ENCODE measurements at regions not wholly inside any gene's neighbourhood (a gene's known extent, or its start where the extent isn't known, plus 50 kb on each side); places are given as distances from the start of the nearest gene placed in this dataset.
"Not testable (repeated sequence)": the region's sequence is repeated elsewhere in the genome, so short reads cannot be mapped to it uniquely, and the experiment has no call there.

DNA sequence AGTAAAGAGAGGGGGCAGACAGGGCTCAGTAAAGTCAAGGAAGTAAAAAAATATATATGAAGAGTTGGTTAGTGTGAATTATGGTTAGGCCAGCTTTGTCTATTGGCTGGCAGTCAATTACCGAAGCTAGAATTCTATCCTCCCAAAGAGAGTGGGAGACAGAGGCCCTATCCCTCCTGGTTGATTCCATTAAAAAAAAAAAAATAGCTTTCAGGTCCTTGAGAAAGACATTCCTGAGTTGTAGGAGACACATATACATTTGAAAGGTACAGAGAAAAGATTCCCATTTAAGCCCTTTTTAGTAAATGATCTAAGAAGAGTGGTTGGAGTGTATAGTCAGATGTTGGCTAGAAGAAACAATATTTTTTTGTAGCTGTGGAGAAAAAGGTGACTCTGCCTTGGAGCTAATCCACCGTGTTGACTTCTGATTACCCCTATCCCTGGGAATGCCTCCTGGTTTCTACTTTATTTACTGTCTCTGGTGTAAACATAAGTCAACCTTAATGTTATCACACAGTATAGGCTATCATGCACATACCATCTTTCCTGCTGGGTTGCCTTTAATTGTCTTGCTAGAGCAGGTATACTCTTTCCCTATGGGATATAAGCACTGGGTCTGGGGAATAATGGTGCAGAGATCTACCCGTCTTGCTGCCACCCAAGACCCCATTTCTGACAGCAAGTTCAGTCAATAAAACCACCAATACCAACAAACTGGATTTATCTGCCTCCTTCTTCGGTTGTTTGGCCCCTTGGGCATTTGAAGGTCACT lies 859.9 kb upstream of the ATXN7L3B start:
- DNase-seq (ENCODE audit: low read depth in 2 of 2) = no peak

DNA sequence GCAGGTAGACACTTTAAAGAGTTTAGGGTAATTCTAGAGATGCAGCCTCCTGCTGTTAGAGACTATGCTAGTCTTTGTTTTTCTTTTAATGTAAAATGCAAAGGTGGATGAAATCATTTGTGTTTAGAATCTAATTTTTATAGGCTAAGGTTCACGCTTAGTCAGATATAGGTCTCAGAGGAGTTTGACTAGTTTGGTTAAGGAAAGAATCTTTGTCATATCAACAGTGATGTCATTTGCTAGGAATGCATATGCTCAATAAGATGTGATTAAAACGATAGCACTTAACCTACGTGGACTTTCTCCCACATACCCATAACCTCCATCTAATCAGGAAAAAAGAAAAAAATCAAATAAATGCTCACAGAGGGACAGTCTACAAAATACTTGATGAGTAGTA lies 859.3 kb upstream of the ATXN7L3B start:
- no peak for DNase-seq (ENCODE audit: low read depth in 2 of 2)

DNA sequence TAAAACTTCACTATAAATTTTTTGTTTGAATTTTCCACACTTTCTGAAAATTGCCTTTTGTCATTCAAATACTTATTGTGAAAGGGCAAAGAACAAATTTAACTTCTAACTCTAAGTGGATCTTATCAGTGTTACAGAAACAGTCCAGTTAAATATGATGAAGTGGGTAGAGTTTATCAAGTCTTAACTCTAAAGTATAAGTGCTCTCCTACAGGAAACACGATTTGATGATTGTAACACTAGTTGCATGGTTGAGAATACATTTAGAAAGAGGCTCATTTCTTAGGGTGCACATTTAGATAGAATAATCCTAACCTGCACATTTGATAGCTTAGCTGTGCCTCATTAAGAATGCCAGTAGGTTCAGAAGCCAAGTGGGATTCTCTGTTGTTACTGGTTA lies 838.3 kb upstream of the ATXN7L3B start:
- no peak for DNase-seq (ENCODE audit: low read depth in 2 of 2)

DNA sequence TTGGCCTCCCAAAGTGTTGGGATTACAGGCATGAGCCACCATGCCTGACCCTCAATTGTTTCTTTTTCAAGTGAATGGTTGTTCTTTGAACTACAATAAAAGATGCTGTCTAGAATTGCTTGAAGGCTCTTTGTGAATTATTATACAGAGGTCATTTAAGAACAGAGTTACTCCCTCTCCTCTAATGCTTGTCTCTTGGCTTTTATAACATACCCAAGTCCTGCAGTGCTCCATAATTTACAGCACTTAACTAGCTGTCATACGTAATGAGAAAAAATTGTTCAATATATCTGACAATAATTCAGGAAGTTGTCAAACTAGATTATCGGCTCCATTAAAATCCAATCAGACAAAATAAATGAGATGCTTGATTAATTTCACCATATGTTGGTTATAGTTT lies 823.0 kb upstream of the ATXN7L3B start:
- DNase-seq (ENCODE audit: low read depth in 2 of 2) = no peak

DNA sequence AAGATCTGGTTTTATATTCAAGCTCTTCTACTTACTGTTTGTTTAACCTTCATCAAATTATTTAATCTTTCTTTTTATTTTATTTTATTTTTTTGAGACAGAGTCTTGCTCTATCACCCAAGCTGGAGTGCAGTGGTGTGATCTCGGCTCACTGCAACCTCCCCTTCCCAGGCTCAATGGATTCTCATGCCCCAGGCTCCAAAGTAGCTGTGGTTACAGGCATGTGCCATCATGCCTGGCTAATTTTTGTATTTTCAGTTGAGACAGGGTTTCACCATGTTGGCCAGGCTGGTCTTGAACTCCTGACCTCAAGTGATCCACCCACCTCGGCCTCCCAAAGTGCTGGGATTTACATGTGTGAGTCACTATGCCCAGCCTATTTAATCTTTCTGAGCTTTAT lies 821.5 kb upstream of the ATXN7L3B start:
- not testable (repeated sequence) for DNase-seq (ENCODE audit: low read depth in 2 of 2)

DNA sequence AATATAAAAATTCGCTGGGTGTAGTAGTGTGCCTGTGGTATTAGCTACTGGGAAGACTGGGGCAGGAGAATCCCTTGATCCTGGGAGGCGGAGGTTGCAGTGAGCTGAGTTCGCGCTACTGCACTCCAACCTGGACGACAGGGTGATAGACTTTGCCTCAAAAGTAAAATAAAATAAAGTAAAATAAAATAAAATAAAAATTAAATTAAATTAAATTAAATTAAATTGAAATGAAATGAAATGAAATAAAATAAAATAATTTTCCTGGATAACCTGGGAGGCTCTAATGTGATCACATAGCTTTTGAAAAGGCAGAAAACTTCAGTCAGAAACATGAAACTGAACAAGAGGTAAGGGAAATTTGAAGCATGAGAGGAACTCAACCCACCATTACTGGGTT lies 818.4 kb upstream of the ATXN7L3B start:
- DNase-seq (ENCODE audit: low read depth in 2 of 2) = no peak

DNA sequence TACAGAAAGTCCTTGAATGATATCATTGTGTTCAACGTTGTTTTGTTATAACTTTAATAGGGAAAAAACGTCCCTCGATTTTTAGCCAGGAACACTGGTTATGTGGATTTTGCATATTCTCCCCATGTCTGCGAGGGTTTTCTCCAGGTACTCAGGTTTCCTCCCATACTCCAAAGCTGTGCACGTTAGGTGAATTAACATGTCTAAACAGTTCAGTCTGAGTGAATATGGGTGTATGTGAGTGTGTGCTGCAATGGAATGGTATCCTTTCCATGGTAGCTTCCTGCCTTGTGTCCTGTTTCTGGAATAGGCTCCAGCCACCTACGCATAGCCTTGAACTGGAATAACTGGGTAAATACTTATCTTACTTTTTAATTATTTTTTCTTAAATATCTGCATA lies 810.8 kb upstream of the ATXN7L3B start:
- no peak for DNase-seq (ENCODE audit: low read depth in 2 of 2)

DNA sequence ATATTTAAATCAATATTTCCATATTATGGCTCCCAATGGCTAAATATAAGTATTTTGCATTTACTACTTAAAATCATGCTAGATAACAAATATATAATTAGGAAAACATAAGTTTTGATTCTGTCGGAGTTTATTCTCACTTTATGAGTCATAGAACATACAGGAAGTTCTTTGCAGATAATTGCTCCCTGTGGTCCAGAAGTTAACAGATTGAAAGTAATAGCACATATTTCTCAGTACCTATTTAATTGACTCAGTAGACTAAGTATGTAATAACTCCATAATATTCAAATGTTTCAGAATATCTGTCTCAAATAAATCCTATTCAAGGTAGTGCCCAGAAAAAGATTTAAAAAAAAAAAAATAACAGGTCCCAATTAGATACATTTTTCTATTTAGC lies 806.0 kb upstream of the ATXN7L3B start:
- DNase-seq (ENCODE audit: low read depth in 2 of 2) = no peak

DNA sequence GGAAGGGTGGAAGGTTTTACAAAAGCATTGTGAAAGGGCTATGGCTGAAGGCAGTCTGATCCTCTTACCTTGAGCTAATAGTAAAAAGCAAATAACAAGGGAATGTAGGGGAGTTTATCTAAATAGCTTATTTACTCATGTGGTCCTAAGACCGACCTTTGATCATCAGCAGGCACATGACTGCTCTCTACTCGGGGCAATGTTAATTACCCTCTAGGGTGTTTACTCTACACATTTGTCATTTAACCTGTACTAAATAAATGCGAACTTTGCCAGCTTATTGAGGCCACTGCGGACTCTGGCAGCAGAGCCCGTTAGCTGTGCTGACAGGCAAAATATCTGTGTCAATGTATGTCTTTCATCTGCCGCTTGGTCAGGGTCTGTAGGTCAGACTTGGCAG lies 768.3 kb upstream of the ATXN7L3B start:
- no peak for DNase-seq (ENCODE audit: low read depth in 2 of 2)

DNA sequence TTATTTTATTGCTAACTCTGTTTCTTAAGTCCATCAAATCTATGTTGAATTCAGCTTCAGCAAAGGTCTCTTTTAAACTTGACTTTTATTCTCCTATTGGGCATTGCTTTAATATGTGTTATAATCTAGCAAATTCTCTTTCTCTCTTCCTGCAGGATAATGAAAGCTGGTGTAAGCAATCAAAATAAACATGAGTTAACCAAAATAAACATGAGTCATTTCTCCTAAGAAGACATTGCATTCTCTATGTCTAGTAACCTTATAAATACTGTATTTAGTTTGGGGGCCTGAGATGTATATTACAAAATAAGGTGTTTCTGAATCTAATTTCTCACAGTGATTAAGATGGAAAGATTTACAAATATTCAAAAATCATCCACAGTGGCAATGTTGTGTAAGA lies 739.1 kb upstream of the ATXN7L3B start:
- DNase-seq (ENCODE audit: low read depth in 2 of 2) = no peak

DNA sequence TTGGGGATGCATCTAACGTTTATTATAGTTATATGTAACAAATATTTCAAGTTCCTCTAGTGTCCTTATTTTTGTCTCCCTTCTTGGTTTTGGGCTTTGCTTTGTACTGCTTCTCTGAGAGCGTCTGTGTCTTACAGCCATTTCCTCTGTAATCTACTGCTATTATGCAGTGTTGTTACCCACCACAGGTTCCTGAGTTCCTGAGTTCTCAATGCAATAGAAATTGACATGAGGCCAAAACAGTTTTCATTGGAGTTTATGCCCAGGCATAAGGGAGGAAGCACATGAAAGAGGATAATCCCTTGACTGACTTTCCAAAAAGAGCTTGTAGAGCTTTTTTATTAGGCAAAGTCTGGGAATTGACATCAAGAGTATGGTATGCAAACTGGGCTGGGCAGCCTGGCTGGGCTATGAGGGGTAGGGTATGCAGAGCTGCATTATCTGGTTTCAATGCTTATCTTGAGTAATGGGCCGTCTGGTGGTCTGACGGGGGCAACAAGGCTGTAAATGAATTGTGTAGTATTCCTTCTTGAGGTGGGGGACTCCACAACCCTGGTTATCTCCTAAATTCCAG lies 722.5 kb upstream of the ATXN7L3B start:
- no peak for DNase-seq (ENCODE audit: low read depth in 2 of 2)

DNA sequence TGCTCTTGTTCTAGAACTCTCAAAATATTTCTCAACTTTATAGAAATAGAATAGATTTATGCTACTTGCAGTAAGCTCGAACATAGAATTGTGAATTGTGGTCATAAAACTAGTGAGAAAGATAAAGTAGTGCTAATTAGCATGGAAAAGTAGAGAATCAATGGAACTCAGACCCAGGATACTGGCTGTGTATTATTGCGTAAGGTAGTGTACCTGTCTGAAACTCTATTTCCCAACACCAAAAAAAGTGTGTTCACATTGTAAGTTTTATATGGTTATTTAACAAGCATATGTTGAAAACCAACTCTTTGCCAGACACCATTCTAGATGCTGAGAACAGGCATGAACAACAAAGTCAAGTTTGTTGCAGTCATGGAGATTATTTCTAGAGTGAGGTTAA lies 720.5 kb upstream of the ATXN7L3B start:
- no peak for DNase-seq (ENCODE audit: low read depth in 2 of 2)

DNA sequence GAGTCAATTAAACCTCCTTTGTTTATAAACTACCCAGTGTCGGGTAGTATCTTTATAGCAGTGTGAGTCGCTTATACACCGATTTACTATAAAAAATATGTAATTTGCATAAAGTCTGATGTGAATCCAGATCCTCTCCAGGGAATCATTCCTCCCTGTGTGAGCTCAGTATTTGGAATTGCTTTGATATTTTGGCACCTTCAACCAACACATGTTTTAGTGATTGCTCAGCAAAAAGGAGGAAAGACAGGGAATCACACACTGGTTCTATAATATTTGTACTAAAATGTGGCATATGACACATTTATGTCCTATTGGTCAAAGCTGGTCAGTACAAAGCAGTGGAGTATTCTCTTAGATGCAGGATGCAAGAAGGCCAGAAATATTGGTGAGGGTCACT lies 703.9 kb upstream of the ATXN7L3B start:
- no peak for DNase-seq (ENCODE audit: low read depth in 2 of 2)

DNA sequence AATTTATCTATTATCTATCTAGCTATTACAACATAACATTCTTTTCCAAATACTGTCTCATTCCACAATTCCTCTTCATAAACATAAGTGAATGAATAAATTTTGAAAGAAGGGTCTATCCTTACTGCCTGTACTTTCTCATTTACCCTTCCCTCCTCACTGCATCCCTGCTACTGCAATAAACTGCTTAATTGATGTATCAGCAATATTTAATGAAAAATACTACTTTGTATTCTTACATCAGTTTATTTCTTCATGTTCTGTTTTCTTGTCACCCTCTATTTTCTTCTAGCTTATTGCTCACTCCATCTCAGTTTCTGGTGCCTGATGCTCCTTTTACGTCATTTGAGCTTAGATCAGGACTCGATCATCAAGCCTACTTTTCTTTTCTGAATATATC lies 695.7 kb upstream of the ATXN7L3B start:
- DNase-seq (ENCODE audit: low read depth in 2 of 2) = no peak

DNA sequence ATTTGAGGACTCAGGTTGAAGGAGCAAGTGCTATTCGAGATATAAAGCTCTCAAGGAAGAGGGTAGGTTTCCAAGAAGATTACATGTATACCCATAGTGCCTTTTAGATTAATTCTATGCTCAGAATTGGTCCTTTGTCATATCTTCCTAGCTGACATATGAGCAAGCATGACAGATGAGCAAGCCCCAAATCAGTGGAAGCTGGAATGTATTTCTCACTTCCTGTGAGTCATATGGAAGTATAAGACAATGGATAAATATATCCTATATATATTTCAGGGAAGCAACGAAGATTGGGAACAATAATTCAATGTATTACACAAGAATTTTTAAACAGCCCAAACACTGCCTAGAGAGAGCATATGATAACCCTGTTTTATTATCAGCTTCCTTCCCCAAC lies 674.1 kb upstream of the ATXN7L3B start:
- DNase-seq (ENCODE audit: low read depth in 2 of 2) = peak; percentile 9 to 11

DNA sequence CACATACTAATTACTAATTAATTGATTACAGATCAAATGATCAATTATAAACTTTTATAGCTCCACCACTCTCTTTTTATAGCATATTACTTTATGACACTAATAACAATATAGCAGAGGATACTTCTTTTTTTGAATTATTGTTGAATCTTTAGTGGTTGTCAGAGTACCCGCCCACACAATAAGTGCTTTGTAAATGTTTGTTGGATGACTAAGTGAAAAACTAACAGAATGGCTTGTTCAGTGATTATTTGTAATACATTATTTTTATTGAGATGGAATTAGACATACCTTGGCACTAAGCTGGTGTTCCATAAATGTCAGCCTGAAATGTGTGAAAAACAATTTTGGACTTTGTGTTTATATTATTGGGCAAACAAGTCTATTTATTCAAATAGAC lies 670.5 kb upstream of the ATXN7L3B start:
- no peak for DNase-seq (ENCODE audit: low read depth in 2 of 2)

DNA sequence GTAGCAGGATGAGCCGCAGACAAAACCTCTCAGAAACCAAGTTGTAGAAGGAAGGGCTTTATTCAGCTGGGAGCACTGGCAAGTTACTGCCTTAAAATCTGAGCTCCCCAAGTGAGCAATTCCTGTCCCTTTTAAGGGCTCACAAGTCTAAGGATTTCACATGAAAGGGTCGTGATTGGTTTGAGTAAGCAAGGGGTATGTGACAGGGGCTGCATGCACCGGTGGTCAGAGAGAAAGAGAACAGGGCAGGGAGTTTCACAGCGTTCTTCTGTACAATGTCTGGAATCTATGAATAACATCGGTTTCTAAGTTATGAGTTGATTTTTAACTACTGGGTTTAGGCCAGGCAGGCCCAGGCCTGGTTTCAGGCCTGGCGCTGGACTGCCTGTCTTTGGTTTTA lies 660.3 kb upstream of the ATXN7L3B start:
- DNase-seq (ENCODE audit: low read depth in 2 of 2) = not testable (repeated sequence)

DNA sequence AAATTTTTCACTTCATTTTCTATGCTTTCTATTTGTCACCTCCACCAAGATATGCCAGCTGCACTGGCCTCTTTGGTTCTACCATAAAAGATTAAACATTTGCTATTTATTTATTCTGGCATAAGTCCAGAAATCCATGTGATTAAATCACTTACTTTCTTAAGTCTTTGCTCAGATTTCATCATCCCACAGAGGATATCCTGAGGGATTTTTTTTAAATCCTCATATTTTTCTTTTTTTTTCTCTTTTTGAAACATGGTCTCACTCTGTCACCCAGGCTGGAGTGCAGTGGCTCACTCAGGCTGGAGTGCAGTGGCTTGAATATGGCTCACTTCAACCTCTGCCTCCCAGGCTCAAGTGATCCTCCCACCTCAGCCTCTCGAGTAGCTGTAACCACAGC lies 645.4 kb upstream of the ATXN7L3B start:
- DNase-seq (ENCODE audit: low read depth in 2 of 2) = peak in 1 of 2 donors; percentile 1

DNA sequence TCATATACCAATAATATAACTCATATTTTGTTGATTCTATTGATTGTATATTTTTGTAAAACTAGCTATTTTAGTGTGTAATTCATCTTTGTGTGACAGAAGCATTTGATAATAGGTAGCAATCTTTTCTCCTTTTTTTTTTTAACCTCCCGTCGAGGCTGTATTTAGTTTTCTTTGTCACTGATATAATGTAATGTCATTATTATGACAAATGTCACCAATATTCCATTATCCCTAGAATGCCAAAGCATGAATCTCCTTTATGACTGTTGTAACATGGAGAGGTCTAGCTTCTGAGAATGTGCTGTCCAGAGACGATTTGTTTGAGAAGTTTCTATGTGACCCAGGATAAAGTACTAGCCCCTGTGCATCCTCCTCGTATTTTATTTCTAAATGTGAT lies 639.0 kb upstream of the ATXN7L3B start:
- no peak for DNase-seq (ENCODE audit: low read depth in 2 of 2)

DNA sequence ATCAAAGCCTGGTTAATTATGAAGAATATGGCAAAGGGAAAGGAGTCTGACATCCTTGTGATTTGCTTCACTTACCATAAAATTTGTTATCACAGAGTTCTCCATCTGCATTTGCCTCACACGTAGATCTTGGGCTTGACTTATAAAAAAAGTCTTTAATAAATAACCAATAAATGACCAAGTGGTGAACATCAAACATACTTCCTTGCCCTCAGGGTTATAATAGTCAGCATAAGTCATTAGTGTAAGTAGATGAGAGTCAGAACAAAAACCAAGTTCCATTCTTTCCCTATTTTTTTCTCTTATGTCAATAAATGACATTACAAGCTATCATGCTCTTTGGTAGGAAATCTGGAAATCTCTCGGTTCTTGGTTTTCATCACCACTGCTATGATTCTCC lies 635.4 kb upstream of the ATXN7L3B start:
- no peak for DNase-seq (ENCODE audit: low read depth in 2 of 2)

DNA sequence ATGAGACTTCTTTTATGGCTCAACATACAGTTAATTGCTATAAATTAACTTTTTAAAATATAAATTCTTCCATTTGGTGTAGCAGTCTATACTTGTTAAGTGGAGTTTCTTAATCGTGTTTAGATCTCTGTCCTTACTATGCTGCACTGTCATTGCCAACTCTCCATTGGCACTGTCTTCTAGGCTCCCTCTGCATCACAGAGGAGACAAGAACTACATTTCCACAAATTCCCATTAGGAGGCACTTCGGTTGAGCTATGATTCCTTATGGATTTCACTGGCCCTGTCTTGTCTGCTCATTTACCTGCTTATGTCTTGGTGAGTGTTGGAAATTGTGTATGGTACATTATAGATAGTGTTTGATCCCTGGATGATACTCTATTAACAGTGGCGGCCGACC lies 630.9 kb upstream of the ATXN7L3B start:
- DNase-seq (ENCODE audit: low read depth in 2 of 2) = no peak

DNA sequence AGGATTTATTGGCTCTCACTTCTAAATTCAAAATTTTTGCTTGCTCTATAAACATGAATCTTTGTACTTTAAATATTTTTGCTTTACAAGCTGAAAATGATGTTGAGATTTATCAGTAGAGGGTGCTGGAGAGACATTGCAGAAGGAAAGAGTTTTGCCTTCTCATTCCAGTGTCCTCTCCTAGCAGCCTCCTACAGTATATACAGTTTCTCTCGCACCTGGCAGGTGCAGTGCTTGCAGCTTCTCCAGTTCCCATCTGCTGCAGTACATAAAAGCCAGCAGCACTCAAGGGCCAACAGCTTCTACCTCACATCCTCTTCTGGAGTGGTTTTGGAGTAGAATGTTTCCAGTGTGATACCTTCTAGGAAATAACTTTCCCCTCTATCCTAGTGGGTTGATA lies 601.8 kb upstream of the ATXN7L3B start:
- no peak for DNase-seq (ENCODE audit: low read depth in 2 of 2)

DNA sequence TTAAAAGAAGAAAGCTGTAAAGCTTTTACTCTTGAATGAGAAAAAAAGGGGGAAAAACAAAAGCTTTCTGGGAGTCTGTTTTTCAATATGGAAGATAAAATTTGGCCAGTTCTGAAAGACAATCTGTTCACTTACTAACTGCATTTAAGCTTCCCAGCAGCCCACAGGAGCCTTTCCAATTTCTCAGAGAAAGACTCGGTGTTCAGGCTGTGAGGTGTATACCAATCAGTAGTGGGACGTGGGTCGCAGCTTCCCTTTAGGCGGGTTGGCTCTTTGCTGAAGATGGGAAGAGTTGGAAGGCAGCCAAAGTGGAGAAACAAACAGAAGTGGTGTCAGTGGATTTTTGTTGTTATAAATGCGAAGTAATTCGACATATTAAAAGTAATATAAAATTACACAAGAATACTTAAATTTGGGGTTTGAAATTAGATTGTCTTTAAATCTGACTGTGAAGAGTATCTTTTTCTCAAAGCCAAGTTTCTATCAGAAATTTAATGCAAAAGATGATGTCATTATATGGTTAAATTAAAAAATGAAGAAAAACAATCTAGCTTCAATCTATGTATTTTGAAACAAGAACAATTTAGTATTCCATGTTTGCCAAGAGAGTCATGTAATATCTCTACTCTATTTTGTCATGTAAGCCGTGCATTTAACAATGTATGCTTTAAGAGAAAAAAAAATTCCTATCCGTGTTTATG lies 590.2 kb upstream of the ATXN7L3B start:
- no peak for DNase-seq (ENCODE audit: low read depth in 2 of 2)
